Gastrocnemius medialis (tissue), 4 donors: ENCODE measurements at regions not wholly inside any gene's neighbourhood (a gene's known extent, or its start where the extent isn't known, plus 50 kb on each side); places are given as distances from the start of the nearest gene placed in this dataset.

Experiments used
- POLR2A ChIP-seq, 2 donors: fragments of 450-650 bp; IDR thresholded peaks; one replicate each; pipeline ENCODE4 v1.6.1; 2017; ENCODE audit warnings: antibody characterized with exemption in 2 of 2, mild to moderate bottlenecking in 2 of 2, moderate library complexity in 2 of 2
- TF ChIP-seq, protein P1 (sequence below), 5 experiments: fragments of 450-650 bp in 3 of 5; fragments of 200-600 bp in 2 of 5; sonication (generic) in 2 of 5; IDR thresholded peaks in 4 of 5; conservative IDR thresholded peaks in 1 of 5; 1 replicate in 4 of 5; 2 replicates in 1 of 5; pipeline ENCODE4 v1.5.1; 2016 to 2019; ENCODE audit warnings: antibody characterized with exemption in 5 of 5, mild to moderate bottlenecking in 3 of 5, moderate library complexity in 3 of 5

- no peak for TF ChIP-seq POLR2A (IDR thresholded peaks at IDR 0.05)
- TF ChIP-seq, protein P1, sequence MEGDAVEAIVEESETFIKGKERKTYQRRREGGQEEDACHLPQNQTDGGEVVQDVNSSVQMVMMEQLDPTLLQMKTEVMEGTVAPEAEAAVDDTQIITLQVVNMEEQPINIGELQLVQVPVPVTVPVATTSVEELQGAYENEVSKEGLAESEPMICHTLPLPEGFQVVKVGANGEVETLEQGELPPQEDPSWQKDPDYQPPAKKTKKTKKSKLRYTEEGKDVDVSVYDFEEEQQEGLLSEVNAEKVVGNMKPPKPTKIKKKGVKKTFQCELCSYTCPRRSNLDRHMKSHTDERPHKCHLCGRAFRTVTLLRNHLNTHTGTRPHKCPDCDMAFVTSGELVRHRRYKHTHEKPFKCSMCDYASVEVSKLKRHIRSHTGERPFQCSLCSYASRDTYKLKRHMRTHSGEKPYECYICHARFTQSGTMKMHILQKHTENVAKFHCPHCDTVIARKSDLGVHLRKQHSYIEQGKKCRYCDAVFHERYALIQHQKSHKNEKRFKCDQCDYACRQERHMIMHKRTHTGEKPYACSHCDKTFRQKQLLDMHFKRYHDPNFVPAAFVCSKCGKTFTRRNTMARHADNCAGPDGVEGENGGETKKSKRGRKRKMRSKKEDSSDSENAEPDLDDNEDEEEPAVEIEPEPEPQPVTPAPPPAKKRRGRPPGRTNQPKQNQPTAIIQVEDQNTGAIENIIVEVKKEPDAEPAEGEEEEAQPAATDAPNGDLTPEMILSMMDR (IDR thresholded peaks at IDR 0.05 in 4 of 5, conservative IDR thresholded peaks at IDR 0.05 in 1 of 5) = no peak
Measured at GRCh38 chr10:34002896-34003295, 668.4 kb upstream of the NRP1 start.
